Activated naive CD8-positive, alpha-beta T cell treated with anti-CD3 and anti-CD28 coated beads for 36 hours (primary cell): ENCODE measurements at regions not wholly inside any gene's neighbourhood (a gene's known extent, or its start where the extent isn't known, plus 50 kb on each side); places are given as distances from the start of the nearest gene placed in this dataset.

ENCODE experiments used
- DNase-seq: peaks from one replicate; pipeline ENCODE4 v3.0.0; 2021
- H3K27ac Mint-ChIP-seq: one replicate; pipeline ENCODE4 v1.8.0; 2022; ENCODE audit warnings: mild to moderate bottlenecking, moderate library complexity, mixed read lengths
- H3K27me3 Mint-ChIP-seq: one replicate; pipeline ENCODE4 v1.8.0; 2022; ENCODE audit warnings: mild to moderate bottlenecking, mixed read lengths
- H3K36me3 Mint-ChIP-seq: one replicate; pipeline ENCODE4 v1.8.0; 2021; ENCODE audit warnings: mild to moderate bottlenecking, mixed read lengths
- H3K4me1 Mint-ChIP-seq: one replicate; pipeline ENCODE4 v1.8.0; 2021; ENCODE audit warnings: mixed read lengths
- H3K4me3 Mint-ChIP-seq: one replicate; pipeline ENCODE4 v1.8.0; 2022; ENCODE audit warnings: mild to moderate bottlenecking, moderate library complexity, mixed read lengths
- H3K9me3 Mint-ChIP-seq: one replicate; pipeline ENCODE4 v1.8.0; 2022; ENCODE audit warnings: mixed read lengths

GRCh38 chr9:28801144-28801799, 1228.0 kb upstream of the C9orf72 start:
- no peaks in the 10 kb centered on the region for H3K9me3 Mint-ChIP-seq
- no peak overlapping the region for H3K4me3 Mint-ChIP-seq

GRCh38 chr9:28805197-28805596, 1231.9 kb upstream of the C9orf72 start:
- no peak for DNase-seq
- Mint-ChIP-seq H3K27me3 (no peaks in the 10 kb centered on the region), H3K4me1 (no peaks in the 10 kb centered on the region), H3K9me3 (no peaks in the 10 kb centered on the region), H3K4me3 (no peak overlapping the region), H3K27ac (no peak overlapping the region), H3K36me3 (no peaks in the 10 kb centered on the region)

More at GRCh38 chr9:28801144-28801799, 1228.0 kb upstream of the C9orf72 start:
- Mint-ChIP-seq H3K36me3 (no peaks in the 10 kb centered on the region), H3K4me1 (no peaks in the 10 kb centered on the region), H3K27ac (no peak overlapping the region), H3K27me3 (no peaks in the 10 kb centered on the region)
- DNase-seq = no peak

- Mint-ChIP-seq H3K27me3 (no peaks in the 10 kb centered on the region), H3K27ac (no peak overlapping the region), H3K4me3 (no peak overlapping the region), H3K4me1 (no peaks in the 10 kb centered on the region), H3K9me3 (no peaks in the 10 kb centered on the region), H3K36me3 (no peaks in the 10 kb centered on the region)
- DNase-seq = no peak
Measured at GRCh38 chr9:28808042-28808441, 1234.8 kb upstream of the C9orf72 start.

GRCh38 chr9:28810388-28811075, 1237.3 kb upstream of the C9orf72 start:
- DNase-seq = no peak
- no peak overlapping the region for H3K4me3 Mint-ChIP-seq
- no peaks in the 10 kb centered on the region for H3K27me3 Mint-ChIP-seq
- no peaks in the 10 kb centered on the region for H3K36me3 Mint-ChIP-seq
- no peaks in the 10 kb centered on the region for H3K4me1 Mint-ChIP-seq
- no peak overlapping the region for H3K27ac Mint-ChIP-seq
- H3K9me3 Mint-ChIP-seq = peaks cover 1% of the 10 kb centered on the region

- Mint-ChIP-seq H3K27ac (no peak overlapping the region), H3K4me3 (no peak overlapping the region), H3K4me1 (no peaks in the 10 kb centered on the region), H3K36me3 (no peaks in the 10 kb centered on the region), H3K9me3 (peaks cover 3% of the 10 kb centered on the region), H3K27me3 (no peaks in the 10 kb centered on the region)
- DNase-seq = no peak
Measured at GRCh38 chr9:28820741-28821140, 1247.5 kb upstream of the C9orf72 start.

- Mint-ChIP-seq H3K4me3 (no peak overlapping the region), H3K4me1 (no peaks in the 10 kb centered on the region), H3K27me3 (no peaks in the 10 kb centered on the region), H3K9me3 (peaks cover 3% of the 10 kb centered on the region), H3K27ac (no peak overlapping the region), H3K36me3 (no peaks in the 10 kb centered on the region)
- DNase-seq = no peak
Measured at GRCh38 chr9:28821240-28821639, 1248.0 kb upstream of the C9orf72 start.

- Mint-ChIP-seq H3K27ac (no peak overlapping the region), H3K4me3 (no peak overlapping the region), H3K27me3 (no peaks in the 10 kb centered on the region), H3K4me1 (no peaks in the 10 kb centered on the region), H3K36me3 (no peaks in the 10 kb centered on the region), H3K9me3 (peaks cover 3% of the 10 kb centered on the region)
- no peak for DNase-seq
Measured at GRCh38 chr9:28824432-28824963, 1251.2 kb upstream of the C9orf72 start.

GRCh38 chr9:28832168-28832770, 1259.0 kb upstream of the C9orf72 start:
- Mint-ChIP-seq H3K4me1 (no peaks in the 10 kb centered on the region), H3K9me3 (no peaks in the 10 kb centered on the region), H3K4me3 (no peak overlapping the region), H3K36me3 (no peaks in the 10 kb centered on the region), H3K27ac (no peak overlapping the region), H3K27me3 (no peaks in the 10 kb centered on the region)
- no peak for DNase-seq

- Mint-ChIP-seq H3K27ac (no peak overlapping the region), H3K4me1 (no peaks in the 10 kb centered on the region), H3K4me3 (no peak overlapping the region), H3K9me3 (peaks cover 1% of the 10 kb centered on the region), H3K27me3 (no peaks in the 10 kb centered on the region), H3K36me3 (no peaks in the 10 kb centered on the region)
- DNase-seq = no peak
Measured at GRCh38 chr9:28834156-28834555, 1260.9 kb upstream of the C9orf72 start.

GRCh38 chr9:28839778-28840430, 1266.6 kb upstream of the C9orf72 start:
- no peaks in the 10 kb centered on the region for H3K27me3 Mint-ChIP-seq
- H3K36me3 Mint-ChIP-seq = no peaks in the 10 kb centered on the region
- no peaks in the 10 kb centered on the region for H3K4me1 Mint-ChIP-seq
- no peak for DNase-seq
- no peak overlapping the region for H3K4me3 Mint-ChIP-seq
- no peak overlapping the region for H3K27ac Mint-ChIP-seq
- peaks cover 1% of the 10 kb centered on the region for H3K9me3 Mint-ChIP-seq

- Mint-ChIP-seq H3K36me3 (no peaks in the 10 kb centered on the region), H3K27me3 (no peaks in the 10 kb centered on the region)
Measured at GRCh38 chr9:28841775-28842174, 1268.5 kb upstream of the C9orf72 start.

GRCh38 chr9:28847331-28847730, 1274.0 kb upstream of the C9orf72 start:
- DNase-seq = no peak
- Mint-ChIP-seq H3K27me3 (no peaks in the 10 kb centered on the region), H3K27ac (no peak overlapping the region), H3K4me3 (no peak overlapping the region), H3K9me3 (no peaks in the 10 kb centered on the region), H3K36me3 (no peaks in the 10 kb centered on the region), H3K4me1 (no peaks in the 10 kb centered on the region)

More at GRCh38 chr9:28841775-28842174, 1268.5 kb upstream of the C9orf72 start:
- no peaks in the 10 kb centered on the region for H3K4me1 Mint-ChIP-seq
- no peak overlapping the region for H3K4me3 Mint-ChIP-seq
- DNase-seq = no peak
- no peak overlapping the region for H3K27ac Mint-ChIP-seq
- H3K9me3 Mint-ChIP-seq = peaks cover 1% of the 10 kb centered on the region

- Mint-ChIP-seq H3K4me3 (no peak overlapping the region), H3K4me1 (no peaks in the 10 kb centered on the region), H3K27ac (no peak overlapping the region), H3K36me3 (no peaks in the 10 kb centered on the region), H3K9me3 (no peaks in the 10 kb centered on the region), H3K27me3 (no peaks in the 10 kb centered on the region)
- no peak for DNase-seq
Measured at GRCh38 chr9:28848671-28849070, 1275.4 kb upstream of the C9orf72 start.

GRCh38 chr9:28853477-28853876, 1280.2 kb upstream of the C9orf72 start:
- Mint-ChIP-seq H3K27ac (no peak overlapping the region), H3K4me1 (no peaks in the 10 kb centered on the region), H3K4me3 (no peak overlapping the region), H3K9me3 (no peaks in the 10 kb centered on the region), H3K27me3 (no peaks in the 10 kb centered on the region), H3K36me3 (no peaks in the 10 kb centered on the region)
- no peak for DNase-seq

- Mint-ChIP-seq H3K27ac (no peak overlapping the region), H3K36me3 (no peaks in the 10 kb centered on the region), H3K4me3 (no peak overlapping the region), H3K4me1 (no peaks in the 10 kb centered on the region), H3K27me3 (no peaks in the 10 kb centered on the region), H3K9me3 (no peaks in the 10 kb centered on the region)
- DNase-seq = no peak
Measured at GRCh38 chr9:28866951-28867350, 1293.7 kb upstream of the C9orf72 start.
